A549 (cell line): ENCODE measurements at regions not wholly inside any gene's neighbourhood (a gene's known extent, or its start where the extent isn't known, plus 50 kb on each side); places are given as distances from the start of the nearest gene placed in this dataset.
A peak's percentile ranks its signal among the peaks of the same experiment; 100 is the strongest.

Source experiments
- ATAC-seq, 2 experiments: fragments of 200-7000 bp in 1 of 2; fragments of >200 bp in 1 of 2; cut with Nextera tagmentation in 1 of 2; cut with Tn5 transposase in 1 of 2; 3 replicates each; pipeline versions ENCODE4 v1.8.0 to v1.9.1; 2018 to 2020; ENCODE audit warnings: mild to moderate bottlenecking in 1 of 2, moderate library complexity in 1 of 2
- CTCF ChIA-PET: fragments of 300-600 bp; sonication (Branson Sonifier 250); formaldehyde crosslinking; extraction: SDS; loops from one replicate; lab custom pipeline; 2021; ENCODE audit warnings: antibody characterized with exemption, inconsistent platforms; lab: Yijun Ruan, JAX
- POLR2A ChIA-PET: fragments of 350-600 bp; formaldehyde crosslinking; extraction: SDS; loops from one replicate; lab custom pipeline; 2021; ENCODE audit warnings: antibody characterized with exemption, inconsistent platforms; lab: Yijun Ruan, JAX
- DNase-seq, 2 experiments: peaks; one replicate each; pipeline versions ENCODE4 v3.0.0 to v3.0.0-alpha.2; 2011 to 2016; ENCODE audit warnings: low read depth in 1 of 2, low spot score in 1 of 2
- FAIRE-seq: peaks from 2 replicates; lab custom pipeline; 2011; peaks lifted over from hg19 to GRCh38; lab: Jason Lieb, UNC
- H3K27ac ChIP-seq, 2 experiments: fragments of >200 bp; sonication (Bioruptor Twin); formaldehyde crosslinking; 3 replicates each; pipeline ENCODE4 v1.5.1; 2016 to 2017
- H3K4me1 ChIP-seq: fragments of >200 bp; sonication (Bioruptor Twin); formaldehyde crosslinking; 3 replicates; pipeline ENCODE4 v1.6.1; 2016
- H3K4me2 ChIP-seq: fragments of >200 bp; sonication (Bioruptor Twin); formaldehyde crosslinking; 3 replicates; pipeline ENCODE4 v1.6.1; 2016
- H3K4me3 ChIP-seq: fragments of >200 bp; sonication (Bioruptor Twin); formaldehyde crosslinking; 3 replicates; pipeline ENCODE4 v1.5.1; 2016
- H3K9me3 ChIP-seq: fragments of >200 bp; sonication (Bioruptor Twin); formaldehyde crosslinking; 3 replicates; pipeline ENCODE4 v1.6.1; 2016
- BCL3 ChIP-seq: fragments of >200 bp; sonication (Bioruptor Twin); formaldehyde crosslinking; IDR thresholded peaks from 3 replicates; pipeline ENCODE4 v1.6.1; 2016
- CEBPB ChIP-seq, 2 experiments: fragments of >200 bp in 1 of 2; sonication (Bioruptor Twin) in 1 of 2; formaldehyde crosslinking in 1 of 2; IDR thresholded peaks; 2 replicates each; pipeline ENCODE4 v1.6.1; 2012 to 2016
- CHD2 ChIP-seq: fragments of 150-350 bp; IDR thresholded peaks from 2 replicates; pipeline ENCODE4 v1.6.1; 2014; ENCODE audit warnings: low read length; ENCODE audit not compliant: partially characterized antibody
- CHD4 ChIP-seq: fragments of 200-600 bp; sonication (generic); IDR thresholded peaks from 2 replicates; pipeline ENCODE4 v1.6.1; 2016; ENCODE audit warnings: antibody characterized with exemption, mild to moderate bottlenecking, borderline replicate concordance
- CTCF ChIP-seq: fragments of >200 bp; sonication (Bioruptor Twin); formaldehyde crosslinking; IDR thresholded peaks from 3 replicates; pipeline ENCODE4 v1.5.1; 2016
- ELK1 ChIP-seq: fragments of 150-350 bp; IDR thresholded peaks from 2 replicates; pipeline ENCODE4 v1.6.1; 2014; ENCODE audit warnings: low read depth, mild to moderate bottlenecking, low read length
- FOSL2 ChIP-seq, 2 experiments: fragments of 450-650 bp in 1 of 2; fragments of >200 bp in 1 of 2; sonication (Bioruptor Twin) in 1 of 2; formaldehyde crosslinking; IDR thresholded peaks; 2 replicates each; pipeline versions ENCODE4 v1.5.0 to v1.6.1; 2016 to 2020; ENCODE audit warnings: mild to moderate bottlenecking in 1 of 2, moderate library complexity in 1 of 2
- HDAC2 ChIP-seq: fragments of 200-600 bp; sonication (generic); IDR thresholded peaks from 2 replicates; pipeline ENCODE4 v1.6.1; 2016
- HOXB13 ChIP-seq: fragments of 250-450 bp; sonication (Bioruptor Pico); IDR thresholded peaks from 2 replicates; pipeline ENCODE4 v1.5.0; 2020; ENCODE audit warnings: low read depth, mild to moderate bottlenecking, moderate library complexity
- JUN ChIP-seq, 2 experiments: fragments of >200 bp; sonication (Bioruptor Twin); formaldehyde crosslinking; IDR thresholded peaks; 2 replicates in 1 of 2; 3 replicates in 1 of 2; pipeline ENCODE4 v1.6.1; 2016 to 2017
- MAFK ChIP-seq: fragments of 450-650 bp; IDR thresholded peaks from 2 replicates; pipeline ENCODE4 v1.6.1; 2014; ENCODE audit not compliant: partially characterized antibody
- MAZ ChIP-seq: fragments of 150-350 bp; IDR thresholded peaks from 2 replicates; pipeline ENCODE4 v1.6.1; 2014; ENCODE audit warnings: antibody characterized with exemption, low read depth, low read length, borderline replicate concordance
- PBX3 ChIP-seq: IDR thresholded peaks from 2 replicates; pipeline ENCODE4 v1.6.1; 2012
- POLR2AphosphoS2 ChIP-seq: conservative IDR thresholded peaks from 2 replicates; pipeline ENCODE4 v1.6.1; 2012; ENCODE audit warnings: low read length, improper control_type of control experiment, inconsistent platforms
- RARB ChIP-seq: fragments of 250-450 bp; sonication (Bioruptor Pico); IDR thresholded peaks from 2 replicates; pipeline ENCODE4 v1.8.0; 2021; ENCODE audit warnings: mild to moderate bottlenecking, moderate library complexity
- TP53 ChIP-seq: fragments of 250-450 bp; sonication (Bioruptor Pico); IDR thresholded peaks from 2 replicates; pipeline ENCODE4 v1.5.0; 2021; ENCODE audit warnings: mild to moderate bottlenecking, moderate library complexity
- ZFP36 ChIP-seq: fragments of 450-650 bp; IDR thresholded peaks from 2 replicates; pipeline ENCODE4 v1.6.1; 2014; ENCODE audit warnings: borderline replicate concordance; ENCODE audit not compliant: partially characterized antibody
- ZNF302 ChIP-seq: fragments of 250-450 bp; sonication (Bioruptor Pico); IDR thresholded peaks from 2 replicates; pipeline ENCODE4 v1.9.0; 2021; ENCODE audit warnings: inconsistent platforms, mild to moderate bottlenecking, moderate library complexity
- WGBS: methylation state at CpG from one replicate; pipeline ENCODE4 v1.1.6; 2017; ENCODE audit errors: missing lambda C conversion rate; 5-methylcytosine and 5-hydroxymethylcytosine counted together

GRCh38 chr16:82384017-82384416 is 214.0 kb upstream of the MPHOSPH6 start:
- ChIA-PET CTCF (interaction anchor here (0.7 to 1.1 kb wide), 2 partner anchors 16 to 121 kb away, joined by 3 read pairs; no protein-coding TSS in a partner anchor), POLR2A (interaction anchor here (0.9 kb wide), 1 partner anchor 35 kb away, joined by 3 read pairs; no protein-coding TSS in a partner anchor)
- WGBS, result 49% methylated on average over 4 of the region's 4 CpGs

GRCh38 chr16:82382521-82382920 is 212.5 kb upstream of the MPHOSPH6 start:
- Histone ChIP-seq H3K4me3 (no peak overlapping the region), H3K9me3 (no peaks in the 10 kb centered on the region), H3K4me2 (no peak overlapping the region), H3K27ac (no peak overlapping the region), H3K4me1 (no peaks in the 10 kb centered on the region)
- FAIRE-seq (no peak), ATAC-seq (no peak), DNase-seq (no peak)
- TF ChIP-seq ZNF302 (CRISPR knock-in tag) (no peak), MAFK (peak; percentile 30)
- CTCF ChIA-PET, result no interaction called here
- POLR2A ChIA-PET, result no interaction called here
- 0% methylated on average over 4 of the region's 4 CpGs for WGBS

More at GRCh38 chr16:82384017-82384416, 214.0 kb upstream of the MPHOSPH6 start:
- FAIRE-seq (no peak), DNase-seq (no peak), ATAC-seq (no peak)
- no peak overlapping the region for H3K27ac ChIP-seq
- no peaks in the 10 kb centered on the region for H3K4me1 ChIP-seq
- H3K4me3 ChIP-seq, result no peak overlapping the region
- TF ChIP-seq CHD4, result no peak
- TF ChIP-seq MAZ, result no peak
- TF ChIP-seq FOSL2 (IDR thresholded peaks at IDR 0.05), result no peak
- TF ChIP-seq FOSL2 (CRISPR knock-in tag; IDR thresholded peaks at IDR 0.05), result no peak
- H3K9me3 ChIP-seq, result no peaks in the 10 kb centered on the region
- no peak overlapping the region for H3K4me2 ChIP-seq

- Histone ChIP-seq H3K4me1 (no peaks in the 10 kb centered on the region), H3K4me3 (no peak overlapping the region), H3K4me2 (no peak overlapping the region), H3K9me3 (no peaks in the 10 kb centered on the region), H3K27ac (no peak overlapping the region)
- no peak for TF ChIP-seq HDAC2
- TF ChIP-seq CTCF, result no peak
- no peak for TF ChIP-seq PBX3
- no peak for TF ChIP-seq POLR2AphosphoS2
- TF ChIP-seq BCL3, result no peak
- TF ChIP-seq ELK1, result no peak
- no peak for TF ChIP-seq RARB
- TF ChIP-seq CHD2, result no peak
- no peak for TF ChIP-seq HOXB13 (CRISPR knock-in tag)
- no peak for TF ChIP-seq ZFP36
- TF ChIP-seq MAFK, result no peak
- TF ChIP-seq TP53 (CRISPR knock-in tag), result no peak
- TF ChIP-seq JUN (IDR thresholded peaks at IDR 0.05), result no peak
- no peak for TF ChIP-seq CEBPB (IDR thresholded peaks at IDR 0.05)
- WGBS, result 7% methylated on average over 5 of the region's 5 CpGs
- FAIRE-seq (no peak), DNase-seq (no peak), ATAC-seq (no peak)
- ChIA-PET POLR2A (no interaction called here), CTCF (no interaction called here)
Observed at GRCh38 chr16:82379551-82379950, 209.5 kb upstream of the MPHOSPH6 start.
